ENCODE measurements at regions not wholly inside any gene's neighbourhood (a gene's known extent, or its start where the extent isn't known, plus 50 kb on each side); places are given as distances from the start of the nearest gene placed in this dataset.

GRCh38 chr2:19807346-19807745 is 94.4 kb downstream of the TTC32 start:
- H3K36me3 ChIP-seq (ENCODE audit: insufficient read depth), result no peaks in the 10 kb centered on the region
- no peaks in the 10 kb centered on the region for H4K20me1 ChIP-seq (ENCODE audit: insufficient read depth)
- no peak overlapping the region for H3K4me2 ChIP-seq
- no peak overlapping the region for H3K27ac ChIP-seq
- no peaks in the 10 kb centered on the region for H3K27me3 ChIP-seq (ENCODE audit: insufficient read depth, low read depth)
- no peak overlapping the region for H3K4me3 ChIP-seq (IDR thresholded peaks at IDR 0.05; ENCODE audit: insufficient read depth, low read depth, low read length)
- TF ChIP-seq CTCF (conservative IDR thresholded peaks at IDR 0.05; ENCODE audit: low read depth, low read length), result no peak
- H3K4me1 ChIP-seq (ENCODE audit: low read depth, poor library complexity, severe bottlenecking), result no peaks in the 10 kb centered on the region
- no peaks in the 10 kb centered on the region for H3K79me2 ChIP-seq (ENCODE audit: insufficient read depth, low read depth)
- no peak overlapping the region for H3K9ac ChIP-seq
- H2AFZ ChIP-seq (ENCODE audit: low read depth), result no peak overlapping the region

- Histone ChIP-seq H3K27me3 (ENCODE audit: insufficient read depth, low read depth) (no peaks in the 10 kb centered on the region), H3K27ac (no peak overlapping the region), H4K20me1 (ENCODE audit: insufficient read depth) (no peaks in the 10 kb centered on the region), H3K4me3 (IDR thresholded peaks at IDR 0.05; ENCODE audit: insufficient read depth, low read depth, low read length) (no peak overlapping the region), H3K4me1 (ENCODE audit: low read depth, poor library complexity, severe bottlenecking) (no peaks in the 10 kb centered on the region), H3K79me2 (ENCODE audit: insufficient read depth, low read depth) (no peaks in the 10 kb centered on the region), H3K36me3 (ENCODE audit: insufficient read depth) (no peaks in the 10 kb centered on the region), H3K4me2 (no peak overlapping the region), H2AFZ (ENCODE audit: low read depth) (no peak overlapping the region), H3K9ac (no peak overlapping the region)
- TF ChIP-seq CTCF (conservative IDR thresholded peaks at IDR 0.05; ENCODE audit: low read depth, low read length), result no peak
Measured at GRCh38 chr2:19806591-19806990, 95.2 kb downstream of the TTC32 start.

- Histone ChIP-seq H3K4me1 (ENCODE audit: low read depth, poor library complexity, severe bottlenecking) (no peaks in the 10 kb centered on the region), H3K79me2 (ENCODE audit: insufficient read depth, low read depth) (no peaks in the 10 kb centered on the region), H3K9ac (no peak overlapping the region), H3K36me3 (ENCODE audit: insufficient read depth) (no peaks in the 10 kb centered on the region), H3K4me2 (no peak overlapping the region), H3K27me3 (ENCODE audit: insufficient read depth, low read depth) (no peaks in the 10 kb centered on the region), H4K20me1 (ENCODE audit: insufficient read depth) (no peaks in the 10 kb centered on the region), H3K4me3 (IDR thresholded peaks at IDR 0.05; ENCODE audit: insufficient read depth, low read depth, low read length) (no peak overlapping the region), H3K27ac (no peak overlapping the region), H2AFZ (ENCODE audit: low read depth) (no peak overlapping the region)
- no peak for TF ChIP-seq CTCF (conservative IDR thresholded peaks at IDR 0.05; ENCODE audit: low read depth, low read length)
Measured at GRCh38 chr2:19806131-19806530, 95.7 kb downstream of the TTC32 start.

GRCh38 chr2:19805266-19805665 is 96.5 kb downstream of the TTC32 start:
- Histone ChIP-seq H3K4me2 (no peak overlapping the region), H4K20me1 (ENCODE audit: insufficient read depth) (no peaks in the 10 kb centered on the region), H3K4me3 (IDR thresholded peaks at IDR 0.05; ENCODE audit: insufficient read depth, low read depth, low read length) (no peak overlapping the region), H3K9ac (no peak overlapping the region), H3K79me2 (ENCODE audit: insufficient read depth, low read depth) (no peaks in the 10 kb centered on the region), H3K4me1 (ENCODE audit: low read depth, poor library complexity, severe bottlenecking) (no peaks in the 10 kb centered on the region), H3K27ac (no peak overlapping the region), H3K27me3 (ENCODE audit: insufficient read depth, low read depth) (no peaks in the 10 kb centered on the region), H2AFZ (ENCODE audit: low read depth) (no peak overlapping the region), H3K36me3 (ENCODE audit: insufficient read depth) (no peaks in the 10 kb centered on the region)
- TF ChIP-seq CTCF (conservative IDR thresholded peaks at IDR 0.05; ENCODE audit: low read depth, low read length), result no peak

All from KMS-11 (cell line).